Hepatocyte (in vitro differentiated cells): ENCODE measurements at regions not wholly inside any gene's neighbourhood (a gene's known extent, or its start where the extent isn't known, plus 50 kb on each side); places are given as distances from the start of the nearest gene placed in this dataset.
"Not testable (repeated sequence)": the region's sequence is repeated elsewhere in the genome, so short reads cannot be mapped to it uniquely, and the experiment has no call there.

Experiments used
- CTCF ChIP-seq: fragments of 200-600 bp; sonication (generic); IDR thresholded peaks from 2 replicates; pipeline ENCODE4 v1.5.1; 2016; ENCODE audit warnings: antibody characterized with exemption, mild to moderate bottlenecking; ENCODE audit not compliant: poor library complexity
- EZH2 ChIP-seq: fragments of 200-600 bp; sonication (generic); IDR thresholded peaks from 2 replicates; pipeline ENCODE4 v1.6.1; 2016; ENCODE audit warnings: antibody characterized with exemption, mild to moderate bottlenecking, borderline replicate concordance
- EZH2phosphoT487 ChIP-seq: fragments of 200-600 bp; sonication (generic); IDR thresholded peaks from one replicate; pipeline ENCODE4 v1.6.1; 2018; ENCODE audit warnings: antibody characterized with exemption, mild to moderate bottlenecking, low read depth, moderate library complexity; ENCODE audit not compliant: unreplicated experiment, severe bottlenecking

DNA sequence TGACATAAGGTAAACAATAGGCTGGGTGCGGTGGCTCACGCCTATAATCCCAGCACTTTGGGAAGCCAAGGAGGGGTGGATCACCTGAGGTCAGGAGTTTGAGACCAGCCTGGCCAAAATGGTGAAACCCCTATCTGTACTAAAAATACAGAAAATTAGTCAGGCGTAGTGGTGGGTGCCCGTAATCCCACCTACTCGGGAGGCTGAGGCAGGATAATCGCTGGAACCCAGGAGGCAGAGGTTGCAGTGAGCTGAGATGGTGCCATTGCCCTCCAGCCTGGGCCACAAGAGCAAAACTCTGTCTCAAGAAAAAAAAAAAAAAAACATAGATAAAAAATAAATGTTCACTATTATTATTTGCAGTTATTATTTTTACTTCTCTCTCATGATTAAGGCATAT is 689.8 kb upstream of the FSHR start:
- TF ChIP-seq CTCF, EZH2phosphoT487, EZH2: not testable (repeated sequence)
